HG03159 (cell line): ENCODE measurements at regions not wholly inside any gene's neighbourhood (a gene's known extent, or its start where the extent isn't known, plus 50 kb on each side); places are given as distances from the start of the nearest gene placed in this dataset.

Experiments
- ATAC-seq: cut with Tn5 transposase; IDR thresholded peaks from one replicate; pipeline ENCODE4 v1.9.1; 2021; ENCODE audit warnings: mild to moderate bottlenecking, moderate library complexity; ENCODE audit not compliant: unreplicated experiment

GRCh38 chr3:30113906-30114305 is 492.5 kb upstream of the TGFBR2 start:
- no peak for ATAC-seq

- no peak for ATAC-seq
Measured at GRCh38 chr3:30114918-30115317, 491.5 kb upstream of the TGFBR2 start.

GRCh38 chr3:30122359-30122758 is 484.0 kb upstream of the TGFBR2 start:
- no peak for ATAC-seq

- ATAC-seq = no peak
Measured at GRCh38 chr3:30123224-30123623, 483.2 kb upstream of the TGFBR2 start.

GRCh38 chr3:30123755-30124154 is 482.6 kb upstream of the TGFBR2 start:
- ATAC-seq = no peak

- no peak for ATAC-seq
Measured at GRCh38 chr3:30124435-30125370, 481.7 kb upstream of the TGFBR2 start.

- ATAC-seq = no peak
Measured at GRCh38 chr3:30129765-30130164, 476.6 kb upstream of the TGFBR2 start.

GRCh38 chr3:30130391-30130790 is 476.0 kb upstream of the TGFBR2 start:
- ATAC-seq = no peak

GRCh38 chr3:30131191-30131590 is 475.2 kb upstream of the TGFBR2 start:
- no peak for ATAC-seq

GRCh38 chr3:30135190-30135589 is 471.2 kb upstream of the TGFBR2 start:
- no peak for ATAC-seq

- ATAC-seq = no peak
Measured at GRCh38 chr3:30139283-30139682, 467.1 kb upstream of the TGFBR2 start.

GRCh38 chr3:30140356-30141075 is 465.9 kb upstream of the TGFBR2 start:
- ATAC-seq = no peak

- no peak for ATAC-seq
Measured at GRCh38 chr3:30141178-30141581, 465.2 kb upstream of the TGFBR2 start.

- ATAC-seq = no peak
Measured at GRCh38 chr3:30141927-30142326, 464.5 kb upstream of the TGFBR2 start.

- ATAC-seq = no peak
Measured at GRCh38 chr3:30142946-30143345, 463.5 kb upstream of the TGFBR2 start.

GRCh38 chr3:30145281-30145680 is 461.1 kb upstream of the TGFBR2 start:
- ATAC-seq = no peak

GRCh38 chr3:30146978-30147377 is 459.4 kb upstream of the TGFBR2 start:
- ATAC-seq = no peak

GRCh38 chr3:30154853-30155252 is 451.5 kb upstream of the TGFBR2 start:
- ATAC-seq = no peak

- ATAC-seq = no peak
Measured at GRCh38 chr3:30155755-30156154, 450.6 kb upstream of the TGFBR2 start.

GRCh38 chr3:30156586-30157498 is 449.6 kb upstream of the TGFBR2 start:
- ATAC-seq = no peak

GRCh38 chr3:30161375-30161774 is 445.0 kb upstream of the TGFBR2 start:
- no peak for ATAC-seq
